ENCODE measurements at regions not wholly inside any gene's neighbourhood (a gene's known extent, or its start where the extent isn't known, plus 50 kb on each side); places are given as distances from the start of the nearest gene placed in this dataset.

DNA sequence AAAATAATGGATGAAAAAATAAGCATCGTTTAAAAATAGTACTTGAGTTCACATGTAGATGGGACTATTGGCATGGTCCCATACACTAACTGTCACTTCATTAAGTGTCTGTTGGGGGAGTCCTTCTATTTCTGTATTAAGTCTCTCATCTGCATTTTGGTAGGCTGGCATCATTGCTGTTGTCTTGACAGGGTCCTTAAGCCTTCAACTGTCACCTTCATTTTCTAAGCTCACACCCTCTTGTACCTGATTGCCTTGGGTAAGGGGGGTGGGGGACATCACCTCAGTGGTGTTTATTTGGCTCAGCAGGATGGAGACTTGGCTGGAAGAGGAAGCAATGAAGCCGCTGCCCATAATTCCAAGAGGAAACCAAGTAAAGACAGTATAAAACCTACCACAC lies 202.0 kb upstream of the VEPH1 start:
- TF ChIP-seq POLR2AphosphoS5 (IDR thresholded peaks at IDR 0.05; ENCODE audit: low read depth, low read length) (no peak), FOXP2 (optimal IDR thresholded peaks at IDR 0.05; ENCODE audit: borderline replicate concordance, extremely low read depth, extremely low read length, insufficient read depth) (no peak), TAF1 (IDR thresholded peaks at IDR 0.05; ENCODE audit: borderline replicate concordance, insufficient read depth, low read length) (no peak), SIN3A (IDR thresholded peaks at IDR 0.05; ENCODE audit: borderline replicate concordance, insufficient read depth, low read length) (no peak)
- TF ChIP-seq, protein P1, sequence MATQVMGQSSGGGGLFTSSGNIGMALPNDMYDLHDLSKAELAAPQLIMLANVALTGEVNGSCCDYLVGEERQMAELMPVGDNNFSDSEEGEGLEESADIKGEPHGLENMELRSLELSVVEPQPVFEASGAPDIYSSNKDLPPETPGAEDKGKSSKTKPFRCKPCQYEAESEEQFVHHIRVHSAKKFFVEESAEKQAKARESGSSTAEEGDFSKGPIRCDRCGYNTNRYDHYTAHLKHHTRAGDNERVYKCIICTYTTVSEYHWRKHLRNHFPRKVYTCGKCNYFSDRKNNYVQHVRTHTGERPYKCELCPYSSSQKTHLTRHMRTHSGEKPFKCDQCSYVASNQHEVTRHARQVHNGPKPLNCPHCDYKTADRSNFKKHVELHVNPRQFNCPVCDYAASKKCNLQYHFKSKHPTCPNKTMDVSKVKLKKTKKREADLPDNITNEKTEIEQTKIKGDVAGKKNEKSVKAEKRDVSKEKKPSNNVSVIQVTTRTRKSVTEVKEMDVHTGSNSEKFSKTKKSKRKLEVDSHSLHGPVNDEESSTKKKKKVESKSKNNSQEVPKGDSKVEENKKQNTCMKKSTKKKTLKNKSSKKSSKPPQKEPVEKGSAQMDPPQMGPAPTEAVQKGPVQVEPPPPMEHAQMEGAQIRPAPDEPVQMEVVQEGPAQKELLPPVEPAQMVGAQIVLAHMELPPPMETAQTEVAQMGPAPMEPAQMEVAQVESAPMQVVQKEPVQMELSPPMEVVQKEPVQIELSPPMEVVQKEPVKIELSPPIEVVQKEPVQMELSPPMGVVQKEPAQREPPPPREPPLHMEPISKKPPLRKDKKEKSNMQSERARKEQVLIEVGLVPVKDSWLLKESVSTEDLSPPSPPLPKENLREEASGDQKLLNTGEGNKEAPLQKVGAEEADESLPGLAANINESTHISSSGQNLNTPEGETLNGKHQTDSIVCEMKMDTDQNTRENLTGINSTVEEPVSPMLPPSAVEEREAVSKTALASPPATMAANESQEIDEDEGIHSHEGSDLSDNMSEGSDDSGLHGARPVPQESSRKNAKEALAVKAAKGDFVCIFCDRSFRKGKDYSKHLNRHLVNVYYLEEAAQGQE (IDR thresholded peaks at IDR 0.05; ENCODE audit: insufficient read depth in 1 of 2, low read depth in 2 of 2, low read length in 2 of 2), result no peak

DNA sequence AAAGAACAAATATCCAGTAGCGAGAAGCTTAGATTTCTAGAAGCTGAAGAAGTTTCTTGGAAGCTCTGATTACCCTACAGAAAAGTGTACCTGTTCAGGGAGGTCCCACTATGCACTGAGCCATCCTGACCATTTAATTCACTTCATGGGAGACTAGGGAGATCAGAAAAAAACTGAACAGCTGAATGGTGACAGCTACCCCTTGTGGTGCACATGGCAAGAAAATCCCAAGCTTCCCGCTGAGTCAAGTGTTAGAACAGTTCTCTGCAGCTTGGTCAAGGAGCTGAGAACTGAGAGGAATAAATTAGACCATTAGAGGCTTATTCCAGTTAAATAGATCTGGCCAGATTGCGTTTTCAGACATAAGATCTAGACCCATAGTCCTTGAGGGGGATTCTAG lies 197.2 kb upstream of the VEPH1 start:
- TF ChIP-seq, protein P1 (IDR thresholded peaks at IDR 0.05; ENCODE audit: insufficient read depth in 1 of 2, low read depth in 2 of 2, low read length in 2 of 2), result no peak
- TF ChIP-seq TAF1 (IDR thresholded peaks at IDR 0.05; ENCODE audit: borderline replicate concordance, insufficient read depth, low read length) (no peak), FOXP2 (optimal IDR thresholded peaks at IDR 0.05; ENCODE audit: borderline replicate concordance, extremely low read depth, extremely low read length, insufficient read depth) (no peak), POLR2AphosphoS5 (IDR thresholded peaks at IDR 0.05; ENCODE audit: low read depth, low read length) (no peak), SIN3A (IDR thresholded peaks at IDR 0.05; ENCODE audit: borderline replicate concordance, insufficient read depth, low read length) (no peak)

DNA sequence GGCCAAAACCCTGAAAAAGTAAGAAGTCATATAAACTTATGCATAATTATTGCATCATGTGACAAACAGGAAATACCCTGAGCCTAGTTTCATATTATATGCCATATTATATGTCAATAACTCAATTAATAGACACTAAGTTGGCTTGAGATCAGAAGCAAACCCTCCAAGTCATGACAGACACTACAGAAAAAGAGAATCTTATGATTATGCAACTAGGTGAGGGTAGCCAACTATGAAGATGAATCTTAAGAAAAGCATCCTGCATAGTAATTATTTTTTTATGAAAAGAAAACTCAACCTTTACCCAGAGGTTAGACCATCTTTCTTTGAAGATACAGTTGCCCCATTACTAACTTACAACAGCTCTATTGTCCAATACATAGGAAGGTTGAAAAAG lies 192.4 kb upstream of the VEPH1 start:
- TF ChIP-seq TAF1 (IDR thresholded peaks at IDR 0.05; ENCODE audit: borderline replicate concordance, insufficient read depth, low read length) (no peak), FOXP2 (optimal IDR thresholded peaks at IDR 0.05; ENCODE audit: borderline replicate concordance, extremely low read depth, extremely low read length, insufficient read depth) (no peak), POLR2AphosphoS5 (IDR thresholded peaks at IDR 0.05; ENCODE audit: low read depth, low read length) (no peak), SIN3A (IDR thresholded peaks at IDR 0.05; ENCODE audit: borderline replicate concordance, insufficient read depth, low read length) (no peak)
- TF ChIP-seq, protein P1 (IDR thresholded peaks at IDR 0.05; ENCODE audit: insufficient read depth in 1 of 2, low read depth in 2 of 2, low read length in 2 of 2), result no peak

DNA sequence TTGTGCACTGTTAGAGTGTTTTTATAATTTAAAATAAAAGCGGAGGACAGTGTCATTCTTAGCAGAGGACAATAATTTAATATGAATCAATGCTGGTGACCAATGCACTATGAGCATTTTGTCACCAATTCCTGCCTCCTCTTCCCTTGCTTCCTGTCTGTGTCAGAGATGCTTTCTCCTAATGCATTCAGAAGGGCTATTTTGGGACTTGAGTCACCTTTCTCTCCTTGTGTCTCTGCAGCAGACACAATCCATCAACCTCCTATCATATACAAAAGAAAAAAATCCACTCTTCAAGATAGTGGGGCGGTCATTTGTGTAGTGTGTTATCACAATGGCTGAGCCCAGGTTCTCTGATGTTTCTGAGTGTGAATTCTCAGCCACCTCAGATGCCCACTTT lies 191.9 kb upstream of the VEPH1 start:
- no peak for TF ChIP-seq TAF1 (IDR thresholded peaks at IDR 0.05; ENCODE audit: borderline replicate concordance, insufficient read depth, low read length)
- no peak for TF ChIP-seq SIN3A (IDR thresholded peaks at IDR 0.05; ENCODE audit: borderline replicate concordance, insufficient read depth, low read length)
- no peak for TF ChIP-seq POLR2AphosphoS5 (IDR thresholded peaks at IDR 0.05; ENCODE audit: low read depth, low read length)
- no peak for TF ChIP-seq FOXP2 (optimal IDR thresholded peaks at IDR 0.05; ENCODE audit: borderline replicate concordance, extremely low read depth, extremely low read length, insufficient read depth)
- TF ChIP-seq, protein P1 (IDR thresholded peaks at IDR 0.05; ENCODE audit: insufficient read depth in 1 of 2, low read depth in 2 of 2, low read length in 2 of 2), result no peak

DNA sequence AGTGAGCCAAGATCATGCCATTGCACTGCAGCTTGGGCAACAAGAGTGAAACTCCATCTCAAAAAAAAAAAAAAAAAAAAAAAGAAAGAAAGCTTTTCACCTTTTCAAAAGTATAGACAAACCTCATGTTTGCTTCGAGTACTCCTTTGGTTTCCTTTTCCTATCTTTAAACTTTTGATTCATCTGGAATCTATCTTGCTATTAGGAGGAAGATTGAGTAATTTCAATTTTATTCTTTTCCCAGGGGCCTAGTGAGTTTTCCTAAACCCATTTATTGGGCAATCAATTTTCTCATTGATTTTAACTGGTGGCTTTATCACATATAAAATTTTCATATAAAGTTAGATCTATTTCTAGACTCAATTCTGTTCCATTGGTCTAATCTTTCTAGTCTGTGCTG lies 190.5 kb upstream of the VEPH1 start:
- no peak for TF ChIP-seq POLR2AphosphoS5 (IDR thresholded peaks at IDR 0.05; ENCODE audit: low read depth, low read length)
- TF ChIP-seq, protein P1 (IDR thresholded peaks at IDR 0.05; ENCODE audit: insufficient read depth in 1 of 2, low read depth in 2 of 2, low read length in 2 of 2), result no peak
- TF ChIP-seq TAF1 (IDR thresholded peaks at IDR 0.05; ENCODE audit: borderline replicate concordance, insufficient read depth, low read length), result no peak
- no peak for TF ChIP-seq FOXP2 (optimal IDR thresholded peaks at IDR 0.05; ENCODE audit: borderline replicate concordance, extremely low read depth, extremely low read length, insufficient read depth)
- no peak for TF ChIP-seq SIN3A (IDR thresholded peaks at IDR 0.05; ENCODE audit: borderline replicate concordance, insufficient read depth, low read length)
